ENCODE measurements at regions not wholly inside any gene's neighbourhood (a gene's known extent, or its start where the extent isn't known, plus 50 kb on each side); places are given as distances from the start of the nearest gene placed in this dataset.

DNA sequence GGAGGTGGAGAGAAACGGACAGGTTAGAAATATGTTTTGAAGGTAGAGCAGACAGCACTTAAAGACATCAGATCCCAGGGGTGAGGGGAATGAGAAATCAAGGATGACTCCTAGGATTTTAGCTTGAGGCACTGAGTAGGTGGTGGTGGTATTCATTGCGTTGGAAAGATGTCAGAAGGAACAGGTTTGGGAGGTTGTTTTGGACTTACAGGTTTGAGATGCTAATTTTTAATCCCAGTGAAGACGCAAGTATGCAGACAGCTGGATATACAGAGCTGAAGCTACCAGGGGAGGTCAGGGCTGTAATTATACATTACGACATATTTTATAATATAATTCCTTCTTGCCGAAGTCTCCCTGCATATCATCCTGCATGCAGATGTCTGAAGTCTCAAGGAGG, 433.3 kb downstream of the XYLT1 start:
- ChIA-PET POLR2A (no interaction called here), CTCF (no interaction called here)
- no peak for TF ChIP-seq ZNF396 (CRISPR knock-in tag; IDR thresholded peaks at IDR 0.05; ENCODE audit: borderline replicate concordance)
- TF ChIP-seq, protein P1, sequence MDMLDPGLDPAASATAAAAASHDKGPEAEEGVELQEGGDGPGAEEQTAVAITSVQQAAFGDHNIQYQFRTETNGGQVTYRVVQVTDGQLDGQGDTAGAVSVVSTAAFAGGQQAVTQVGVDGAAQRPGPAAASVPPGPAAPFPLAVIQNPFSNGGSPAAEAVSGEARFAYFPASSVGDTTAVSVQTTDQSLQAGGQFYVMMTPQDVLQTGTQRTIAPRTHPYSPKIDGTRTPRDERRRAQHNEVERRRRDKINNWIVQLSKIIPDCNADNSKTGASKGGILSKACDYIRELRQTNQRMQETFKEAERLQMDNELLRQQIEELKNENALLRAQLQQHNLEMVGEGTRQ (CRISPR knock-in tag; IDR thresholded peaks at IDR 0.05), result no peak
- TF ChIP-seq, protein P2, sequence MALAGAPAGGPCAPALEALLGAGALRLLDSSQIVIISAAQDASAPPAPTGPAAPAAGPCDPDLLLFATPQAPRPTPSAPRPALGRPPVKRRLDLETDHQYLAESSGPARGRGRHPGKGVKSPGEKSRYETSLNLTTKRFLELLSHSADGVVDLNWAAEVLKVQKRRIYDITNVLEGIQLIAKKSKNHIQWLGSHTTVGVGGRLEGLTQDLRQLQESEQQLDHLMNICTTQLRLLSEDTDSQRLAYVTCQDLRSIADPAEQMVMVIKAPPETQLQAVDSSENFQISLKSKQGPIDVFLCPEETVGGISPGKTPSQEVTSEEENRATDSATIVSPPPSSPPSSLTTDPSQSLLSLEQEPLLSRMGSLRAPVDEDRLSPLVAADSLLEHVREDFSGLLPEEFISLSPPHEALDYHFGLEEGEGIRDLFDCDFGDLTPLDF (CRISPR knock-in tag; IDR thresholded peaks at IDR 0.05), result no peak
- no peak for TF ChIP-seq ZBTB43 (CRISPR knock-in tag; IDR thresholded peaks at IDR 0.05)
- no peak for TF ChIP-seq ZNF317 (CRISPR knock-in tag; IDR thresholded peaks at IDR 0.05; ENCODE audit: borderline replicate concordance, low read depth)
- TF ChIP-seq ZNF423 (CRISPR knock-in tag; IDR thresholded peaks at IDR 0.05), result no peak
- TF ChIP-seq, protein P3, sequence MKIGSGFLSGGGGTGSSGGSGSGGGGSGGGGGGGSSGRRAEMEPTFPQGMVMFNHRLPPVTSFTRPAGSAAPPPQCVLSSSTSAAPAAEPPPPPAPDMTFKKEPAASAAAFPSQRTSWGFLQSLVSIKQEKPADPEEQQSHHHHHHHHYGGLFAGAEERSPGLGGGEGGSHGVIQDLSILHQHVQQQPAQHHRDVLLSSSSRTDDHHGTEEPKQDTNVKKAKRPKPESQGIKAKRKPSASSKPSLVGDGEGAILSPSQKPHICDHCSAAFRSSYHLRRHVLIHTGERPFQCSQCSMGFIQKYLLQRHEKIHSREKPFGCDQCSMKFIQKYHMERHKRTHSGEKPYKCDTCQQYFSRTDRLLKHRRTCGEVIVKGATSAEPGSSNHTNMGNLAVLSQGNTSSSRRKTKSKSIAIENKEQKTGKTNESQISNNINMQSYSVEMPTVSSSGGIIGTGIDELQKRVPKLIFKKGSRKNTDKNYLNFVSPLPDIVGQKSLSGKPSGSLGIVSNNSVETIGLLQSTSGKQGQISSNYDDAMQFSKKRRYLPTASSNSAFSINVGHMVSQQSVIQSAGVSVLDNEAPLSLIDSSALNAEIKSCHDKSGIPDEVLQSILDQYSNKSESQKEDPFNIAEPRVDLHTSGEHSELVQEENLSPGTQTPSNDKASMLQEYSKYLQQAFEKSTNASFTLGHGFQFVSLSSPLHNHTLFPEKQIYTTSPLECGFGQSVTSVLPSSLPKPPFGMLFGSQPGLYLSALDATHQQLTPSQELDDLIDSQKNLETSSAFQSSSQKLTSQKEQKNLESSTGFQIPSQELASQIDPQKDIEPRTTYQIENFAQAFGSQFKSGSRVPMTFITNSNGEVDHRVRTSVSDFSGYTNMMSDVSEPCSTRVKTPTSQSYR (CRISPR knock-in tag; IDR thresholded peaks at IDR 0.05), result no peak
- TF ChIP-seq FOXJ3 (CRISPR knock-in tag; IDR thresholded peaks at IDR 0.05; ENCODE audit: borderline replicate concordance), result no peak
- TF ChIP-seq NFATC4 (CRISPR knock-in tag; IDR thresholded peaks at IDR 0.05), result no peak
- TF ChIP-seq HMGA2 (CRISPR knock-in tag; IDR thresholded peaks at IDR 0.05), result no peak
- TF ChIP-seq ATF2 (CRISPR knock-in tag; IDR thresholded peaks at IDR 0.05; ENCODE audit: borderline replicate concordance, low read depth), result no peak
- no peak for TF ChIP-seq SP1 (CRISPR knock-in tag; conservative IDR thresholded peaks at IDR 0.05)
- TF ChIP-seq CBFB (CRISPR knock-in tag; IDR thresholded peaks at IDR 0.05; ENCODE audit: low read depth), result no peak
- no peak for TF ChIP-seq TCF7 (CRISPR knock-in tag; IDR thresholded peaks at IDR 0.05; ENCODE audit: low read depth)
- ATAC-seq (no peak), DNase-seq (ENCODE audit: low spot score) (no peak)
- H3K36me3 Mint-ChIP-seq, result peaks cover 3% of the 10 kb centered on the region; the same call in 1 of the 2 replicates
- H3K9me3 Mint-ChIP-seq, result peaks cover 14% of the 10 kb centered on the region
- no peaks in the 10 kb centered on the region for H3K27me3 Mint-ChIP-seq (ENCODE audit: low read depth)
- H3K4me1 Mint-ChIP-seq, result no peaks in the 10 kb centered on the region
- no peak overlapping the region for H3K27ac Mint-ChIP-seq
- H3K4me3 Mint-ChIP-seq, result no peak overlapping the region

DNA sequence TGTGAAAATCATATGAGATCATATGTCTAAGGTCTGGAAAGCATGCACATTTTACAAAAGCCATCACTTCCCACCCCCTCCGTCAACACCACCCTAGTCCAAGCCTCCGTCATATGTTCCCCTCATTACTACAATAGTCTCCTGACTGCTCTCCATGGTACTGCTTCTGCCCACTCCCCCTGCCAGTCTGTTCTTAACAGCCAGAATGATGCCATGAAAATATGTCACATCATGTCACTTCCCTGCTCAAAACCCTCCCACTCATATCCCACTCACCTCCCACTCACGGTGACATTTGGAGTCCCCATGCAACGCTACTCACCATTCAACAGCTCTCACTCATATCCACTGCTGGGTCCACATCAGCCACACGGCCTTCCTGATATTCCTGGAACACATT, 432.3 kb downstream of the XYLT1 start:
- Mint-ChIP-seq H3K9me3 (peaks cover 14% of the 10 kb centered on the region), H3K4me3 (no peak overlapping the region), H3K36me3 (peaks cover 3% of the 10 kb centered on the region; the same call in 1 of the 2 replicates), H3K4me1 (no peaks in the 10 kb centered on the region), H3K27me3 (ENCODE audit: low read depth) (no peaks in the 10 kb centered on the region), H3K27ac (no peak overlapping the region)
- ATAC-seq (0 out of 2 replicates have a peak, but pooled peaks have one; percentile 24), DNase-seq (ENCODE audit: low spot score) (no peak)
- CTCF ChIA-PET, result no interaction called here
- POLR2A ChIA-PET, result no interaction called here
- no peak for TF ChIP-seq AFF4 (CRISPR knock-in tag; IDR thresholded peaks at IDR 0.05; ENCODE audit: borderline replicate concordance)
- TF ChIP-seq ZNF532 (CRISPR knock-in tag; IDR thresholded peaks at IDR 0.05; ENCODE audit: borderline replicate concordance), result no peak
- no peak for TF ChIP-seq RELA (CRISPR knock-in tag; IDR thresholded peaks at IDR 0.05; ENCODE audit: borderline replicate concordance)
- no peak for TF ChIP-seq FOXP1 (CRISPR knock-in tag; IDR thresholded peaks at IDR 0.05; ENCODE audit: borderline replicate concordance)

Measured in WTC11 (cell line).